HG03342 (cell line): ENCODE measurements at regions not wholly inside any gene's neighbourhood (a gene's known extent, or its start where the extent isn't known, plus 50 kb on each side); places are given as distances from the start of the nearest gene placed in this dataset.

Experiments
- ATAC-seq: cut with Tn5 transposase; IDR thresholded peaks from one replicate; pipeline ENCODE4 v1.9.1; 2021; ENCODE audit warnings: mild to moderate bottlenecking, moderate library complexity; ENCODE audit not compliant: unreplicated experiment

- ATAC-seq, result no peak
Observed at GRCh38 chr18:78770139-78770822, 209.3 kb upstream of the SALL3 start.

GRCh38 chr18:78770823-78771139, 208.8 kb upstream of the SALL3 start:
- no peak for ATAC-seq

DNA sequence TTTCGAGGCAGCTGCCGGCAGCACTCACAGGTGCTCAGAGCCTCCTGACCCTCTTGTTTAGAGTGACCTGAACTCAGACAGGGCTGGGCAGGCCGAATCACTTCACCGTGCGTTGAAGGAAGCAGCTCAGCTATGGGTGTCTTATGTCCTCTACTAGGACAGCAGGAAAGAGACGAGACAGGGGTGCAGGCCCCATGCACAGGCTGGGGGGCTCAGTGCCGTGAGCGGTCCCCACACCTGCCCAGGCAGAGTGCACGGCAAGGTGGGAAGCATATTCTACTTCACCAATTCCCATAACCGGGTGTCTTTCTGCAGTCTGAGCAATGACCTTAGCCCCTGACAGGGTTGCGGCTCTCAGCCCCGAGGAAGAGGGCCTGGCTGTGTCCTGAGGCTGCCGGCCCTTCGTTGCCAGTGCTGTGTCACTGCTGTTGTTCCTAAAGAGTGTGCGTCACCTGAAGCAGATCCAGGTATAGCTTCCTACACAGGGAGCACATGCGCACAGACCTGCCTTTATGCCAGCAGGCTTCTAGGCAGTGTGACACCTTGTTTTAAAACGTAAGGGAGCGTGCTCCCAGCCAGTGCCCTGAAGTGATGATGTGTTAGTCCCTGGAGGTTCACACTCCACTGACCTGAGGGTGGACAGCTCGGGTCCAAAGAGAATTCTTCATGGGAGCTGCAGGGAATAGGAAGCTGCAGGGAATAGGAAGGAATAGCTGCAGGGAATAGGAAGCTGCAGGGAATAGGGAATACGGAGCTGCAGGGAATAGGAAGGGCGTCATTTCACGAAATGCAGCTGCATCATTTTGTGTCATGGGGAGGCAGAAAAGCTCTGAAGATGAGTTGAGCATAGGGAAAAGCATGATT, 207.9 kb upstream of the SALL3 start:
- ATAC-seq, result no peak

DNA sequence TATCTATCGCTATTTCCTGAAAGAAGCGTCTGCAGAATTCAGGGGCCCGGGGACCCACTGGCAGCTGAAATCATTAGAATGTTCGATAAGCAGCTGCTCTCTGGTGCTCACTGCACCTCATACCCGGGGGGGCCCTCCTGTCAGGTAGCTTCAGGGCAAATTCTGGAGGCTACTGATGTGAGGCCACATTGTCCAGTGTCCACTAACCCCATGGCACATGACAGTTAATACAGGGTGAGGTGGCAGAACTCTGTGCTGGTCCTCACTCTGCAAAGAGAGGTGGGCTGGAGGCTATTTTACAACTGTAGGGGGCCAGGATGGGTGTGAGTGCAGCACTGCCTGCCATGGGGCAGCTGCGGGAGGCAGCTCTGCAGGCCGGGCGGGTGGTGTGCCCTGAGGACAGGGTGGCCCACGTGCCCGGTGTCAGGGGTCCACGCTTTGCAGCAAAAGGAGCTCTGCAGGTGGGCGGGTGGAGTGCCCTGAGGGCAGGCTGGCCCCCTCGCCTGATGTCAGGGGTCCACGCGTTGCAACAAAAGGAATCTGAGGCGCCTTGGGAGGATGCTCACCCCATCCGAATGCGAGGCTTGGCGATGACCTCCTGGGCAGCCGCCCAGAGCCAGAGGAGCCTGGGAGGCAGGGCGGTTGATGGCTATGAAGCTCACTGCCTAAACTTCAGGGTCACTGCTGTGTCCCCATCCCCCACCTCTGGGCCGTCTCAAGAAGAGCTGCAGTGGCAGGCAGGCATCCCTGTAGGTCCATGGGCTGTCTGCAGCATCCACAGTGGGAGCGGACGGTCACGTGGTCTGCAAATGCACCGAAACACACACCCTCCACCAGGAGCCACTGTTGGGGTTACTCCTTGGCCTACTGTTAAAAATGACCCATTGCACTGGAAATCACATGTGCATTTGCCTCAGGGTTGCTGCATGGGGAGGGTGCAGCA, 207.0 kb upstream of the SALL3 start:
- no peak for ATAC-seq

DNA sequence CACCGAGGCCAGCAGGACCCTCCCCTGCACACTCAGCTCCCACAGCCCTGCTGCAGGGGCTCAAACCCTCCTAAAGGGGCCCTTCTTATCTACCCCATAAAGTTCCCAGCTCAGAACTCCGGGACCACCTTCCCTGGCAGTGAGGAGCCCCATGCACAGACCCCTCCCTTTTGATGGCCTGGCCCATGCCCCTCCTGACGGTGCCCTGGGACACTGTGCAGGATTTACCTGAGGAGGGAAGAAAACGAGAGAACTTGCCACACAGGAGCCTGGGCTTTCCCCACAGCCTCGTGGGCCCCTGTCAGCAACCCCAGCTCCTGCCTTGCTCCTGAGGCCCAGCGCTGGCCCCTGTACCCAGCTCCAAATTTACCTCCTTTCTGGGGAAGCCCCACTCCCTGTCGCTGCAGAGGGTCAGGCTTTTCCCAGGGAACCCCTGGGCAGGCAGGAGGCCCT, 206.3 kb upstream of the SALL3 start:
- no peak for ATAC-seq

DNA sequence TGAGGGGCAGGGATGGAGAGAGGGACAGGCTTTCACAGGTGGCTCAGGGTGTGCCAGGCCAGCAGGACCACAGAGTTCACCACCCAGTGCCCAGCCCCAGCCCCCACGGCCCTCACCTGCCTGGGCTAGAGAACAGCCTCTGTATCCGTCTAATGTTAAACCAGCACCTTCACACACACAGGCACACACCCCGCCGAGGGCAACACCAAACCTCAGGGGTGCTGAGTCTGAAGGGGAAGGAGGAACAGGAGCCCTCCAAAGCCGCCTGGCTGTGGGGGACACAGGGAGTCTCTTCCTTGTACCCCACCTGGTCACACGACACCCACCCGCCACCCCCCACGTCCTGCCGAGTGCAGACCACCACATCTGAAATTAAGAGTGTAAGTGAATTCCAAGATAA, 205.8 kb upstream of the SALL3 start:
- no peak for ATAC-seq

GRCh38 chr18:78774741-78775141, 204.9 kb upstream of the SALL3 start:
- no peak for ATAC-seq

DNA sequence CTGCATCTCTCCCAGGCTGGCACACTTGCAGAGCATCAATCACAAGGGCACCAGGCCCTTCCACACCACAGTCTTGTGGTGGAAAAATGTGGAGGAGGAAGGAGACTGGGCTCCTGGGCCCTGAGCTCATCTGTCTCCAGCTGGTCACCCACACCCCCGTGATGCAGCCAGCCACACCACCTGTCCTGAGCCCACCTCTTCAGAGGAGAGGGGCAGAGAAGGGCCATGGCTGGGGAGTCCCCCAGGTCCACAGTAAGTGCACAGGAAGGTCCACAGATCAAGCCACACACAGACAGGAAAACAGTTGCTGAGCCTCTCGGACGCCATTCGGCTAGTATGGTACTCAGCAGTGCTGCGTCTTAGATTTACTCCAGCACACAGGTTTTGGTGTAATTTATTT, 203.5 kb upstream of the SALL3 start:
- ATAC-seq, result no peak

GRCh38 chr18:78776706-78777285, 202.8 kb upstream of the SALL3 start:
- no peak for ATAC-seq

GRCh38 chr18:78777992-78778391, 201.6 kb upstream of the SALL3 start:
- ATAC-seq, result no peak

DNA sequence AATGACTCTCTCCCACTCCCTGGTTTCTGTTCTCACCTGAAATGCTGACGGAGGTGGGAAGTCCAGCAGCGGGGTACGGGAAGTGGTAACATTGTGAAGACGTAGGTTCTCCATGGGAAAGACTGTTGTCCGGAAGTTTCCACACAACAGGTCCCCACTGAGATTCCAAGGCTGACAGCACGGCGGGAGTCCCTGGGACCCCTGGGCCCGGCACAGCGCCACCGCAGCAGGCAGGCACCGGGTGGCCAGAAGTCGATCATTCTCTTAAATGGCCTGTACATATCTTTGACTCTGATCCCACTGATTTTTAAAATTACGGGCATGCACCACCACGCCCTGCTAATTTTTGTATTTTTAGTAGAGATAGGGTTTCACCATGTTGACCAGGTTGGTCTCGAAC, 201.0 kb upstream of the SALL3 start:
- no peak for ATAC-seq

- ATAC-seq, result no peak
Observed at GRCh38 chr18:78779996-78780718, 199.5 kb upstream of the SALL3 start.

- no peak for ATAC-seq
Observed at GRCh38 chr18:78780719-78781600, 198.7 kb upstream of the SALL3 start.

DNA sequence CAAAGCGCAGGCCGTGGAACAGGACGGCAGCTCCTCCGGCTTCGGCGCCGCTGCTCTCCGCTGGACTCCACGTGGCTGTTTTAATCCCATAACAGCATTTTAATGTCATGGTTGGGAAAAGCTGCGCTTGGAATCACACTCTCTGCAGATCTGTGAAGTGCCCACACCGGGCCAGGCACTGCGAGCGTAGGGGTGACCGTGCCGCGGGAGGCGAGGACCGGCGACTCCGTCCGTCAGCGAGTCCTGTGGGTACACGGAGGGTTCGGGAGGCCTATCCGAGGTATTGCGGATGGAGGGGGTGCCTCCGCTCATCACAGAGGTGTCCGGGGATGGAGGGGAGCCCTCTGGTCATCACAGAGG, 198.0 kb upstream of the SALL3 start:
- no peak for ATAC-seq

- no peak for ATAC-seq
Observed at GRCh38 chr18:78782951-78783563, 196.6 kb upstream of the SALL3 start.

DNA sequence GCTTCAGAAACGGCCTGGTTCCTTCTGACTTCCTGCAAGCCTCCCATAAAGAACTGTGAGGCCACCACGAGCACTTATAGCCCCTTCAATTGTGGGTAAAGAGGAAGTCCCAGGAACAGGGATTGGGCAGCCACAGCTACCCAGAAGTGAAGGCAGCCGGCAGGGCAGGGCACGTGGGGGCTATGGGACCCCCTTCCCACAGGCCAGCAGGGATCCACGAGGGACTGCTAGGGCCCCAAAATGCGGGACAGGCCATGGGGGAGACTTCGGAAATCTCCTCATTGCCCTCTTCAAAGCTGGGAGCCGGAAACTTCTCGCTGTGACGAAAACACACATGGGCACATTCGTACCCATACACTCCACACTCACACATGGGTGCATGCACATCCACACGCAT, 196.1 kb upstream of the SALL3 start:
- no peak for ATAC-seq

DNA sequence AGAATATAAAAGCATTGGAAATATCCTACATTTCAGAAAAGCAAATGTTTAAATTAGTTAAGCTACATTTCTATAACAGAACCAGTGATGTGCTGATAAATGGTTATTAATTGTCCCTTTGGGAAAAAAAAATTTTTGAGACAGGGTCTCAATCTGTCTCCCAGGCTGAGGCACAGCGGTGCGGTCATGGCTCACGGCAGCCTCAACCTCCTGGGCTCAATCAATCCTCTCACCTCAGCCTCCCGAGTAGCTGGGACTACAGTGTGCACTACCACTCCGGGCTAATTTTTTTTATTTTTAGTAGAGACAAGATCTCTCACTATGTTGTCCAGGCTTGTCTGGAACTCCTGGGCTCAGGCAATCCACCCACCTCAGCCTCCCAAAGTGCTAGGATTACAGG, 194.8 kb upstream of the SALL3 start:
- ATAC-seq, result no peak

- no peak for ATAC-seq
Observed at GRCh38 chr18:78785706-78786105, 193.9 kb upstream of the SALL3 start.

GRCh38 chr18:78786776-78787175, 192.8 kb upstream of the SALL3 start:
- no peak for ATAC-seq
